Motor neuron (in vitro differentiated cells): ENCODE measurements at regions not wholly inside any gene's neighbourhood (a gene's known extent, or its start where the extent isn't known, plus 50 kb on each side); places are given as distances from the start of the nearest gene placed in this dataset.
"Not testable (repeated sequence)": the region's sequence is repeated elsewhere in the genome, so short reads cannot be mapped to it uniquely, and the experiment has no call there.

Experiments used
- ATAC-seq, 8 experiments: fragments of 200-7000 bp; cut with Tn5 transposase; replicated peaks in 6 of 8; 2 replicates each; pipeline ENCODE4 v1.8.0; 2021; ENCODE audit warnings: mild to moderate bottlenecking in 8 of 8, moderate library complexity in 8 of 8
- H3K27ac ChIP-seq, 2 donors: fragments of 250-450 bp; sonication (Bioruptor Pico); 2 replicates each; pipeline ENCODE4 v1.9.0; 2021; ENCODE audit warnings: antibody characterized with exemption in 2 of 2, mild to moderate bottlenecking in 2 of 2, moderate library complexity in 1 of 2
- H3K4me1 ChIP-seq, 2 donors: fragments of 250-450 bp; sonication (Bioruptor Pico); replicated peaks in 1 of 2; 2 replicates each; pipeline ENCODE4 v1.6.1; 2021; ENCODE audit warnings: antibody characterized with exemption in 2 of 2, mild to moderate bottlenecking in 2 of 2, moderate library complexity in 1 of 2
- H3K4me3 ChIP-seq, 5 donors: fragments of 250-450 bp; sonication (Bioruptor Pico); 2 replicates each; pipeline ENCODE4 v1.9.0; 2021; ENCODE audit warnings: antibody characterized with exemption in 5 of 5, mild to moderate bottlenecking in 5 of 5, moderate library complexity in 4 of 5
- WGBS, 10 experiments: fragments of 450-650 bp; shearing (Covaris generic); methylation state at CpG; one replicate each; pipeline ENCODE4 v1.0.0; 2022; 5-methylcytosine and 5-hydroxymethylcytosine counted together
- in situ Hi-C, 9 experiments: fragments of 400-800 bp; cut with MboI; loops; one replicate each; pipeline ENCODE4 v1.15.0; 2021; ENCODE audit warnings: low sequenced_read_pairs in 9 of 9, low pct_unique_long_range_greater_than_20kb in 2 of 9; ENCODE audit not compliant: unreplicated experiment in 9 of 9

DNA sequence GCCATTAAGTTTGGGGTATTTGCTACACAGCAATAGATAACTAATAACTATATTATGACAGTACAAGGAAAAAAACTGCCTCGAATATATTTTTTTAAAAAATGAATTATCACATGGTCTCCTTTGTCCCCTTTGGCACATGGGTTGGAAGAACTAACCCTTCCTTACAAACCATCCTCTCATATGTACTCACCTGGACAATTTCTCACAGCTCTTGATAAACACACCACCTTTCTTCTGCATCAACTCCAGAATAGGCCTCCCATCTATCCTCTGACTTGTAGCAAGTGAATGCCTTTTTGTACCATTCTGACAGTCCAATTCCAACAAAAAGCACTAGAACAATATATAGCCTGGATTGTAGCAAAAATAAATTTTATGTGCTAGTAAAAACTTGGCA, 78.7 kb upstream of the LARP1 start:
- in situ Hi-C loops = no loop called here
- ATAC-seq = no peak
- Histone ChIP-seq H3K27ac (no peak overlapping the region), H3K4me3 (no peak overlapping the region), H3K4me1 (no peaks in the 10 kb centered on the region)
- WGBS, 10 experiments = 33 to 100% (median 77%) methylated on average over 1 of the region's 1 CpG; no CpG with 5 or more reads in 6 of the 10 experiments

DNA sequence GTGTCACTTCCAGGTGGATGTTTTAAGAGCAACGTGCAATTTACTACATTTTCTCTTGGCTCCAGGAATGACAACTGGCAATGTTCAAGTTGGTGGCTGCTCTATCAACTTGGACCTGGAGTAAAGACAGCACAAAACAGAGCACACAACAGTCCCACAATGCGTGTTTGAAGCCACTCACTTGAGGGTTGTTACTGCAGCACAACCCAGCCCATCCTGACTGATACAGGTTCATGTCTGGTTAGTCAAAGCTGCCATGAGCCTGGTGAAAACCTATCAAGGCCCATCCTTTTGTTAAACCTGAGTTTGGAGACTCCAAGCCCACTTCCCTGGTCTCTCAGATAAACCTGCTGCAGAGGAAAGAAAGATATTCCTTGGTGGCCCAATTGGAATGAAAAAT, 81.1 kb upstream of the LARP1 start:
- H3K4me1 ChIP-seq = no peaks in the 10 kb centered on the region
- no peak overlapping the region for H3K4me3 ChIP-seq
- in situ Hi-C loops = loop anchor here in 2 of 9 experiments (25.0 kb wide), 1 partner anchor 138 kb away; no protein-coding TSS in a partner anchor
- 67 to 100% (median 83%) methylated on average over 1 to 2 of the region's 2 CpGs; no CpG with 5 or more reads in 1 of the 10 experiments for WGBS, 10 experiments
- ATAC-seq = no peak
- H3K27ac ChIP-seq = no peak overlapping the region

DNA sequence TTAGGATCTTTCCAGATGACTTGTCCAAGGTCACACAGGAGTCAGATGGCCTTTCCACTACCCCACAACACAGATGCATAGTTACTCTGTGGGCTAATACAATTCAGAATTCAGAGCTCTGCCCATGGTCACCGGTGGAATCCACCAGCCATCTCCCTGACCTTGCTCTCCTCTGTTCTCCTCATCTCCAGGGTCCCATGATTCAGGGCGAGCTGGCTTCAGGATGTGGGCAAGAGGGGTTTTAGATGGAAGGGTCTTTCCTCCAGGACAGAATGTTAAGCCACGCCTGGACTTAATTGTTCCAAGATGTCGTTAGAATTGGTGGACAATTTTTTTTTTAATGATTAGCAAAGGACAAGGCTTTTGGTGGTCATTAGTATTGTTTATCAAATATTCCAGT, 81.7 kb upstream of the LARP1 start:
- no peak overlapping the region for H3K27ac ChIP-seq
- no peaks in the 10 kb centered on the region for H3K4me1 ChIP-seq
- in situ Hi-C loops = loop anchor here in 2 of 9 experiments (25.0 kb wide), 1 partner anchor 139 kb away; no protein-coding TSS in a partner anchor
- WGBS, 10 experiments = 31 to 100% (median 80%) methylated on average over 1 to 4 of the region's 4 CpGs
- H3K4me3 ChIP-seq = no peak overlapping the region
- ATAC-seq = no peak

- H3K27ac ChIP-seq, ATAC-seq, H3K4me3 ChIP-seq, H3K4me1 ChIP-seq: not testable (repeated sequence)
- WGBS, 10 experiments = 45 to 100% (median 90%) methylated on average over 1 to 8 of the region's 8 CpGs
- in situ Hi-C loops = loop anchor here in 2 of 9 experiments (25.0 kb wide), 1 partner anchor 142 kb away; no protein-coding TSS in a partner anchor
Observed at GRCh38 chr5:154669913-154670312, 85.3 kb upstream of the LARP1 start.

DNA sequence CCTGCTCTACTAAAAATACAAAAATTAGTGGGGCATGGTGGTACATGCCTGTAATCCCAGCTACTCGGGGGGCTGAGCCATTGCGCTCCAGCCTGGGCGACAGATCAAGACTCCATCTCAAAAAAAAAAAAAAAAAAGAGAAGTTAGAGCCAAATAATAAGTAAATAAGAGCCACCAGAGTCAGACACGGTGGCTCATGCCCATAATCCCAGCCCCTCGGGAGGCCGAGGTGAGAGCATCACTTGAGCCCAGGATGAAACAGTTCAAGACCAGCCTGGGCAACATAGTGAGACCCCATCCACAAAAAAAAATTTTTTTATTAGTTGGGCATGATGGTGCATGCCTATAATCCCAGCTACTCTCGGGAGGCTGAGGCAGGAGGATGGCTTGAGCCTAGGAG, 85.8 kb upstream of the LARP1 start:
- WGBS, 10 experiments = 77 to 98% (median 91%) methylated on average over 1 to 6 of the region's 7 CpGs; no CpG with 5 or more reads in 4 of the 10 experiments
- Histone ChIP-seq H3K27ac (no peak overlapping the region), H3K4me3 (no peak overlapping the region), H3K4me1 (no peaks in the 10 kb centered on the region)
- no peak for ATAC-seq
- in situ Hi-C loops = loop anchor here in 2 of 9 experiments (25.0 kb wide), 1 partner anchor 143 kb away; no protein-coding TSS in a partner anchor

GRCh38 chr5:154664869-154665268, 90.3 kb upstream of the LARP1 start:
- H3K4me1 ChIP-seq = no peaks in the 10 kb centered on the region
- no peak overlapping the region for H3K27ac ChIP-seq
- in situ Hi-C loops = loop anchor here in 2 of 9 experiments (25.0 kb wide), 1 partner anchor 147 kb away; no protein-coding TSS in a partner anchor
- H3K4me3 ChIP-seq = no peak overlapping the region
- no peak for ATAC-seq

DNA sequence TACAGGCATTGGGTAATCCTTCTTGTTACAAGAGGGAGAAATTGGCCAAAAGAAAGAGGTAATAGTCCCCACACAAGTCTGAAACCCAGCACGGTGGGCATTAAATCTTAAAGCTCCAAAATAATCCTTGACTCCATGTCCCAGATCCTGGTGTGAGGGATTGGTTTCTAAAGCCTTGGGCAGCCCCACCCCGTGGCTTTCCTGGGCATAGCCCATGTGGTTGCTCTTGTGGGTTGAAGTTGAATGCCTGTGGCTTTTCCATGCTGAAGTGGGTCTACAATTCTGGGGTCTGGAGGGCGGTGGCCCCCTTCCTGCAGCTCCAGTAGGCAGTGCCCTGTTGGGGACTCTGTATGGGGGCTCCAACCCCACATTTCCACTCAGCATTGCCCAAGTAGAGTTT, 91.8 kb upstream of the LARP1 start:
- in situ Hi-C loops = loop anchor here in 2 of 9 experiments (25.0 kb wide), 1 partner anchor 149 kb away; no protein-coding TSS in a partner anchor
- Histone ChIP-seq H3K4me3 (no peak overlapping the region), H3K4me1 (no peaks in the 10 kb centered on the region), H3K27ac (no peak overlapping the region)
- 83 to 100% (median 86%) methylated on average over 1 to 2 of the region's 3 CpGs; no CpG with 5 or more reads in 5 of the 10 experiments for WGBS, 10 experiments
- ATAC-seq = no peak

- no peak overlapping the region for H3K4me3 ChIP-seq
- WGBS, 10 experiments = 2 to 93% (median 77%) methylated on average over 5 to 13 of the region's 13 CpGs; no CpG with 5 or more reads in 1 of the 10 experiments
- ATAC-seq = peak in 2 of 8 experiments; percentile 49 to 61
- no peaks in the 10 kb centered on the region for H3K4me1 ChIP-seq
- no peak overlapping the region for H3K27ac ChIP-seq
- in situ Hi-C loops = loop anchor here in 2 of 9 experiments (25.0 kb wide), 1 partner anchor 158 kb away; no protein-coding TSS in a partner anchor
Observed at GRCh38 chr5:154654486-154655371, 100.4 kb upstream of the LARP1 start.

GRCh38 chr5:154653764-154654485, 101.3 kb upstream of the LARP1 start:
- Histone ChIP-seq H3K4me3 (no peak overlapping the region), H3K27ac (no peak overlapping the region), H3K4me1 (no peaks in the 10 kb centered on the region)
- WGBS, 10 experiments = 0 to 80% (median 75%) methylated on average over 1 to 2 of the region's 4 CpGs; no CpG with 5 or more reads in 5 of the 10 experiments
- peak in 2 of 8 experiments; percentile 15 to 29 for ATAC-seq
- in situ Hi-C loops = loop anchor here in 2 of 9 experiments (25.0 kb wide), 1 partner anchor 158 kb away; no protein-coding TSS in a partner anchor

GRCh38 chr5:154653418-154653763, 101.8 kb upstream of the LARP1 start:
- no peak overlapping the region for H3K4me3 ChIP-seq
- H3K27ac ChIP-seq = no peak overlapping the region
- in situ Hi-C loops = loop anchor here in 2 of 9 experiments (25.0 kb wide), 1 partner anchor 159 kb away; no protein-coding TSS in a partner anchor
- ATAC-seq = no peak
- WGBS, 10 experiments = 83 to 100% (median 100%) methylated on average over 1 to 2 of the region's 3 CpGs; no CpG with 5 or more reads in 7 of the 10 experiments
- H3K4me1 ChIP-seq = no peaks in the 10 kb centered on the region

GRCh38 chr5:154652746-154653417, 102.3 kb upstream of the LARP1 start:
- ATAC-seq = no peak
- in situ Hi-C loops = loop anchor here in 2 of 9 experiments (25.0 kb wide), 1 partner anchor 159 kb away; no protein-coding TSS in a partner anchor
- H3K4me1 ChIP-seq = no peaks in the 10 kb centered on the region
- H3K27ac ChIP-seq = no peak overlapping the region
- WGBS, 10 experiments = 51 to 100% (median 69%) methylated on average over 2 to 3 of the region's 5 CpGs; no CpG with 5 or more reads in 5 of the 10 experiments
- no peak overlapping the region for H3K4me3 ChIP-seq

- H3K4me1 ChIP-seq, H3K27ac ChIP-seq, H3K4me3 ChIP-seq, ATAC-seq: not testable (repeated sequence)
- in situ Hi-C loops = loop anchor here in 2 of 9 experiments (25.0 kb wide), 1 partner anchor 161 kb away; no protein-coding TSS in a partner anchor
- 80 to 100% (median 89%) methylated on average over 1 to 4 of the region's 5 CpGs; no CpG with 5 or more reads in 3 of the 10 experiments for WGBS, 10 experiments
Observed at GRCh38 chr5:154651795-154652194, 103.4 kb upstream of the LARP1 start.
